ENCODE measurements at regions not wholly inside any gene's neighbourhood (a gene's known extent, or its start where the extent isn't known, plus 50 kb on each side); places are given as distances from the start of the nearest gene placed in this dataset.

- no peak overlapping the region for H3K4me3 ChIP-seq
- intact Hi-C loops (cut with DNase I), result no loop called here
- no peak for FAIRE-seq
- no peak for ATAC-seq
- no peak for DNase-seq
- H3K4me1 ChIP-seq, result no peaks in the 10 kb centered on the region
- H3K36me3 ChIP-seq, result peaks cover 0 to 3% (median under 1%) of the 10 kb centered on the region in 3 donors
- no peak overlapping the region for H3K27ac ChIP-seq
- no peak for TF ChIP-seq CTCF (IDR thresholded peaks at IDR 0.05)
- no peaks in the 10 kb centered on the region for H3K27me3 ChIP-seq
- no peaks in the 10 kb centered on the region for H3K9me3 ChIP-seq
- WGBS, 2 donors, result 78 to 92% methylated on average over 4 of the region's 4 CpGs
Observed at GRCh38 chr3:72383230-72383629, 465.0 kb downstream of the SHQ1 start.

GRCh38 chr3:72382460-72382859 is 465.8 kb downstream of the SHQ1 start:
- FAIRE-seq (no peak), ATAC-seq (no peak), DNase-seq (no peak)
- H3K4me1 ChIP-seq, result no peaks in the 10 kb centered on the region
- no peak overlapping the region for H3K27ac ChIP-seq
- intact Hi-C loops (cut with DNase I), result no loop called here
- no peaks in the 10 kb centered on the region for H3K27me3 ChIP-seq
- H3K4me3 ChIP-seq, result no peak overlapping the region
- no peak for TF ChIP-seq CTCF (IDR thresholded peaks at IDR 0.05)
- H3K36me3 ChIP-seq, result peaks cover 0 to 8% (median 6%) of the 10 kb centered on the region in 3 donors
- WGBS, 2 donors, result 93 to 96% methylated on average over 4 of the region's 4 CpGs
- H3K9me3 ChIP-seq, result no peaks in the 10 kb centered on the region

GRCh38 chr3:72381584-72381983 is 466.7 kb downstream of the SHQ1 start:
- TF ChIP-seq CTCF (IDR thresholded peaks at IDR 0.05), result no peak
- H3K4me3 ChIP-seq, result no peak overlapping the region
- H3K36me3 ChIP-seq, result peaks cover 0 to 8% (median 6%) of the 10 kb centered on the region in 3 donors
- H3K9me3 ChIP-seq, result no peaks in the 10 kb centered on the region
- H3K27ac ChIP-seq, result no peak overlapping the region
- no peak for ATAC-seq
- no peak for FAIRE-seq
- intact Hi-C loops (cut with DNase I), result no loop called here
- DNase-seq, result no peak
- H3K4me1 ChIP-seq, result no peaks in the 10 kb centered on the region
- WGBS, 2 donors, result 92 to 95% methylated on average over 6 of the region's 6 CpGs
- no peaks in the 10 kb centered on the region for H3K27me3 ChIP-seq

GRCh38 chr3:72380711-72381493 is 467.3 kb downstream of the SHQ1 start:
- no peaks in the 10 kb centered on the region for H3K9me3 ChIP-seq
- H3K36me3 ChIP-seq, result peaks cover 0 to 8% (median 6%) of the 10 kb centered on the region in 3 donors
- peak in 2 of 4 donors; percentile 40 to 61 for ATAC-seq
- no peaks in the 10 kb centered on the region for H3K4me1 ChIP-seq
- intact Hi-C loops (cut with DNase I), result no loop called here
- H3K4me3 ChIP-seq, result no peak overlapping the region
- TF ChIP-seq CTCF (IDR thresholded peaks at IDR 0.05), result no peak
- no peak for DNase-seq
- no peak overlapping the region for H3K27ac ChIP-seq
- no peak for FAIRE-seq
- 96 to 97% methylated on average over 8 of the region's 8 CpGs for WGBS, 2 donors
- no peaks in the 10 kb centered on the region for H3K27me3 ChIP-seq

- intact Hi-C loops (cut with DNase I), result no loop called here
- FAIRE-seq (no peak), ATAC-seq (peak in 2 of 4 donors; percentile 32 to 34), DNase-seq (no peak)
- no peaks in the 10 kb centered on the region for H3K4me1 ChIP-seq
- no peaks in the 10 kb centered on the region for H3K27me3 ChIP-seq
- 75 to 76% methylated on average over 4 of the region's 4 CpGs for WGBS, 2 donors
- H3K27ac ChIP-seq, result no peak overlapping the region
- no peaks in the 10 kb centered on the region for H3K9me3 ChIP-seq
- H3K4me3 ChIP-seq, result no peak overlapping the region
- TF ChIP-seq CTCF (IDR thresholded peaks at IDR 0.05), result no peak
- peaks cover 0 to 8% (median 6%) of the 10 kb centered on the region in 3 donors for H3K36me3 ChIP-seq
Observed at GRCh38 chr3:72380193-72380592, 468.1 kb downstream of the SHQ1 start.
